ENCODE measurements at regions not wholly inside any gene's neighbourhood (a gene's known extent, or its start where the extent isn't known, plus 50 kb on each side); places are given as distances from the start of the nearest gene placed in this dataset.

DNA sequence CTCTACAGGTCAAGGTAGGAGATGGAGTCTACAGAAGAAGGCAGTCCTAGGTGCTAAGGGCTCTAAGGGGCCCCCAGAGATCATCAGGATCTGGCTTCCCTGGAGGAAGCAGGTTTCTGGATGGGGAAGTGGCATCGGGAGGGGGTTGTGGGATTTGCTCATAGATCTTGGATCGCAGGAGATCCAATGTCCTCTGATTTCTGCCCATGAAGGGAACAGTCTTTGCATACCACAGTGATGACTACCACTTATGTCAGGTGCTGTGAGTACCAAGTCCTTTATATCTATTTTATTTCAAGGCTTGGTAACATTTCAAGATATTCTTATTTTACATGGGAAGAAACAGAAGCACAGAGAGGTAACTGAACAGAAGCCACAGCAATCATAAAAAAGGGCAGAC lies 164.0 kb downstream of the RGS9 start:
- no peak overlapping the region for H3K27ac ChIP-seq (ENCODE audit: low read length)
- no peak overlapping the region for H3K9ac ChIP-seq (ENCODE audit: low read depth, low read length)
- H3K9me3 ChIP-seq (ENCODE audit: insufficient read depth, low read length, severe bottlenecking), result no peaks in the 10 kb centered on the region
- H3K27me3 ChIP-seq (ENCODE audit: insufficient read depth, low read length, poor library complexity), result peaks cover 5% of the 10 kb centered on the region
- H3K79me2 ChIP-seq (ENCODE audit: insufficient read depth, low read length), result no peaks in the 10 kb centered on the region
- no peak for ATAC-seq (ENCODE audit: insufficient read depth, low read depth)
- H3K4me2 ChIP-seq (ENCODE audit: insufficient read depth, low read length), result no peak overlapping the region
- no peak for DNase-seq
- no peaks in the 10 kb centered on the region for H4K20me1 ChIP-seq (ENCODE audit: insufficient read depth, low read length)
- no peaks in the 10 kb centered on the region for H3K36me3 ChIP-seq (ENCODE audit: insufficient read depth, low read length)
- H3K4me3 ChIP-seq (ENCODE audit: low read depth in 1 of 2, low read length in 2 of 2), result no peak overlapping the region
- TF ChIP-seq EZH2 (IDR thresholded peaks at IDR 0.05; ENCODE audit: borderline replicate concordance, low read depth, low read length, severe bottlenecking), result no peak
- TF ChIP-seq, protein P1, sequence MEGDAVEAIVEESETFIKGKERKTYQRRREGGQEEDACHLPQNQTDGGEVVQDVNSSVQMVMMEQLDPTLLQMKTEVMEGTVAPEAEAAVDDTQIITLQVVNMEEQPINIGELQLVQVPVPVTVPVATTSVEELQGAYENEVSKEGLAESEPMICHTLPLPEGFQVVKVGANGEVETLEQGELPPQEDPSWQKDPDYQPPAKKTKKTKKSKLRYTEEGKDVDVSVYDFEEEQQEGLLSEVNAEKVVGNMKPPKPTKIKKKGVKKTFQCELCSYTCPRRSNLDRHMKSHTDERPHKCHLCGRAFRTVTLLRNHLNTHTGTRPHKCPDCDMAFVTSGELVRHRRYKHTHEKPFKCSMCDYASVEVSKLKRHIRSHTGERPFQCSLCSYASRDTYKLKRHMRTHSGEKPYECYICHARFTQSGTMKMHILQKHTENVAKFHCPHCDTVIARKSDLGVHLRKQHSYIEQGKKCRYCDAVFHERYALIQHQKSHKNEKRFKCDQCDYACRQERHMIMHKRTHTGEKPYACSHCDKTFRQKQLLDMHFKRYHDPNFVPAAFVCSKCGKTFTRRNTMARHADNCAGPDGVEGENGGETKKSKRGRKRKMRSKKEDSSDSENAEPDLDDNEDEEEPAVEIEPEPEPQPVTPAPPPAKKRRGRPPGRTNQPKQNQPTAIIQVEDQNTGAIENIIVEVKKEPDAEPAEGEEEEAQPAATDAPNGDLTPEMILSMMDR (IDR thresholded peaks at IDR 0.05; ENCODE audit: borderline replicate concordance, extremely low read depth, low read length, poor library complexity, severe bottlenecking), result no peak
- H2AFZ ChIP-seq (ENCODE audit: low read depth, low read length), result no peak overlapping the region
- H3K4me1 ChIP-seq (ENCODE audit: insufficient read depth, low read length), result no peaks in the 10 kb centered on the region

DNA sequence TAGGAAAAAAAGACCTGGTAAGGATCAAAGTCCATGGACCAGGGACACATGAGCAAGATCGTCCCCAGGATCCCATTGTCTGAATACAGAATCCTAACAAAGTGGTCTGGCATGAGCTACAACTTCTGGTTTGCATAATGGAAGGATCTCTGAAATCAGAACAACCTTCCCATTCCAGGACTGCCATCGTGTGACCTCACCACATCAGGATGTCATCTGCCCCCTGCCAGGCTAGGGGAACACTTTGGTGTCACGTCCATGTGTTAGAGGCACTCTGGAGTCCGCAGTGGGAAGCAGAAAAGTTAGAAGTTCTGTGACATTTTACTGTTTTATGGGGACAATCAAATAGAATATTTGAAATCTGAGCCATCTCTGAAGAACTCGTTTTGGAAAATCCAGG lies 160.7 kb downstream of the RGS9 start:
- ATAC-seq (ENCODE audit: insufficient read depth, low read depth) (no peak), DNase-seq (no peak)
- Histone ChIP-seq H3K4me2 (ENCODE audit: insufficient read depth, low read length) (no peak overlapping the region), H3K9me3 (ENCODE audit: insufficient read depth, low read length, severe bottlenecking) (no peaks in the 10 kb centered on the region), H3K4me1 (ENCODE audit: insufficient read depth, low read length) (no peaks in the 10 kb centered on the region), H2AFZ (ENCODE audit: low read depth, low read length) (no peak overlapping the region), H4K20me1 (ENCODE audit: insufficient read depth, low read length) (no peaks in the 10 kb centered on the region), H3K27me3 (ENCODE audit: insufficient read depth, low read length, poor library complexity) (peaks cover 5% of the 10 kb centered on the region), H3K4me3 (ENCODE audit: low read depth in 1 of 2, low read length in 2 of 2) (no peak overlapping the region), H3K9ac (ENCODE audit: low read depth, low read length) (no peak overlapping the region), H3K27ac (ENCODE audit: low read length) (no peak overlapping the region), H3K79me2 (ENCODE audit: insufficient read depth, low read length) (no peaks in the 10 kb centered on the region), H3K36me3 (ENCODE audit: insufficient read depth, low read length) (no peaks in the 10 kb centered on the region)
- TF ChIP-seq, protein P1 (IDR thresholded peaks at IDR 0.05; ENCODE audit: borderline replicate concordance, extremely low read depth, low read length, poor library complexity, severe bottlenecking), result no peak
- no peak for TF ChIP-seq EZH2 (IDR thresholded peaks at IDR 0.05; ENCODE audit: borderline replicate concordance, low read depth, low read length, severe bottlenecking)

DNA sequence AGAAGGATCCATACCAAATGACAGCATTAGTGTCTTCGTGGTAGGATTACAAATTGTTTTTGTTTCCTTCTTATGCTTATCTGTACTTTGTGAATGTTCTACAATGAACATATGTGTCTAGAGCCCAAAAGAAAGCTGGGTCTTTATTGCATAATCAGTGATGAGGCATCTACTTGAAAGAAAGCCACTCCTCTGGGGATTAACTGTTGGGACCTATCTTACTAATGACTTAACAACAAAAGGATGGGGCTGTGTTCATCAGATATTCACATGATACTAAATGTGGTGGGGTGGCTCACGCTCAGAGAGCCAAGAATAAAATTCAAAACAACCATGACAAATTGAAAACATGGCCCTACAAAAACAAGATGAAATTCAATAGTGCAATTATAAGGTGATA lies 160.2 kb downstream of the RGS9 start:
- Histone ChIP-seq H3K9me3 (ENCODE audit: insufficient read depth, low read length, severe bottlenecking) (no peaks in the 10 kb centered on the region), H4K20me1 (ENCODE audit: insufficient read depth, low read length) (no peaks in the 10 kb centered on the region), H3K9ac (ENCODE audit: low read depth, low read length) (no peak overlapping the region), H3K79me2 (ENCODE audit: insufficient read depth, low read length) (no peaks in the 10 kb centered on the region), H3K36me3 (ENCODE audit: insufficient read depth, low read length) (no peaks in the 10 kb centered on the region), H3K27ac (ENCODE audit: low read length) (no peak overlapping the region), H2AFZ (ENCODE audit: low read depth, low read length) (no peak overlapping the region), H3K4me2 (ENCODE audit: insufficient read depth, low read length) (no peak overlapping the region), H3K4me3 (ENCODE audit: low read depth in 1 of 2, low read length in 2 of 2) (no peak overlapping the region), H3K4me1 (ENCODE audit: insufficient read depth, low read length) (no peaks in the 10 kb centered on the region), H3K27me3 (ENCODE audit: insufficient read depth, low read length, poor library complexity) (peaks cover 4% of the 10 kb centered on the region)
- ATAC-seq (ENCODE audit: insufficient read depth, low read depth) (no peak), DNase-seq (no peak)
- no peak for TF ChIP-seq EZH2 (IDR thresholded peaks at IDR 0.05; ENCODE audit: borderline replicate concordance, low read depth, low read length, severe bottlenecking)
- TF ChIP-seq, protein P1 (IDR thresholded peaks at IDR 0.05; ENCODE audit: borderline replicate concordance, extremely low read depth, low read length, poor library complexity, severe bottlenecking), result no peak

DNA sequence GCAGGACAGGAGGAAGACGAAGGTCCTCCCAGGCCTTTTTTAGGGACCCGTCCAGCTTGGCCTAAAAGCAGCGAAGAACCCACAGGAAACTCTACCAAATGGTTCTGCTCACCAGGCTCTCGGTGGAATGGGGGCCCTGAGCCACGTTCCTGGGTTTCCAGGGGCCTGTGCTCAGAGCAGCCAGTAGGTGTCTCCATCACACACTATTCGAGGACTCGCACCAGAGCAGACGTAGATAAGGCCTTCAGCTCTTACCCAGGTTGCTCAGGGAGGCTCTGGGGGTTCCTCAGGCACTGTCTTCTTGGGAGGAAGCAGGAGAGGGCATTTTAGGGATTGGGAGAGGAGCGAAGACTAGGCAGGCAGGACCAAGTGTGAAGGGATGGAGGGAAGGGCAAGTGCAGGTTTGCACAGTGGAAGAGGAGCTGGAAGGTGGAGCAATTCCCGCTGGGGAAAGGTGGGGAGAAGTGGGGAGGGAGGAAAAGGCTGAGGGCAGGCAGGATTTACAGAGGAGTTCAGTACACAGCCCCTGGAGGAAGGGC lies 157.1 kb downstream of the RGS9 start:
- Histone ChIP-seq H3K9ac (ENCODE audit: low read depth, low read length) (no peak overlapping the region), H3K4me2 (ENCODE audit: insufficient read depth, low read length) (no peak overlapping the region), H3K27me3 (ENCODE audit: insufficient read depth, low read length, poor library complexity) (peaks cover 2% of the 10 kb centered on the region), H3K36me3 (ENCODE audit: insufficient read depth, low read length) (no peaks in the 10 kb centered on the region), H4K20me1 (ENCODE audit: insufficient read depth, low read length) (no peaks in the 10 kb centered on the region), H2AFZ (ENCODE audit: low read depth, low read length) (no peak overlapping the region), H3K4me1 (ENCODE audit: insufficient read depth, low read length) (no peaks in the 10 kb centered on the region), H3K79me2 (ENCODE audit: insufficient read depth, low read length) (no peaks in the 10 kb centered on the region), H3K9me3 (ENCODE audit: insufficient read depth, low read length, severe bottlenecking) (no peaks in the 10 kb centered on the region), H3K4me3 (ENCODE audit: low read depth in 1 of 2, low read length in 2 of 2) (no peak overlapping the region), H3K27ac (ENCODE audit: low read length) (no peak overlapping the region)
- no peak for TF ChIP-seq EZH2 (IDR thresholded peaks at IDR 0.05; ENCODE audit: borderline replicate concordance, low read depth, low read length, severe bottlenecking)
- TF ChIP-seq, protein P1 (IDR thresholded peaks at IDR 0.05; ENCODE audit: borderline replicate concordance, extremely low read depth, low read length, poor library complexity, severe bottlenecking), result peak; percentile 96
- peak; percentile 73 for DNase-seq
- peak; percentile 98 for ATAC-seq (ENCODE audit: insufficient read depth, low read depth)

All from DND-41 (cell line).